Ishikawa (cell line): ENCODE measurements at regions not wholly inside any gene's neighbourhood (a gene's known extent, or its start where the extent isn't known, plus 50 kb on each side); places are given as distances from the start of the nearest gene placed in this dataset.

Experiments used
- CEBPB ChIP-seq: IDR thresholded peaks from 2 replicates; pipeline ENCODE4 v1.6.1; 2012
- EP300 ChIP-seq: IDR thresholded peaks from 2 replicates; pipeline ENCODE4 v1.6.1; 2012; ENCODE audit warnings: borderline replicate concordance
- FOXM1 ChIP-seq: IDR thresholded peaks from 2 replicates; pipeline ENCODE4 v1.6.1; 2012; ENCODE audit warnings: low read depth, borderline replicate concordance
- NFIC ChIP-seq: IDR thresholded peaks from 2 replicates; pipeline ENCODE4 v1.6.1; 2012
- RAD21 ChIP-seq: IDR thresholded peaks from 2 replicates; pipeline ENCODE4 v1.6.1; 2012; ENCODE audit warnings: low read depth
- TAF1 ChIP-seq: IDR thresholded peaks from 2 replicates; pipeline ENCODE4 v1.6.1; 2012; ENCODE audit warnings: low read depth, mild to moderate bottlenecking
- TCF12 ChIP-seq: IDR thresholded peaks from 2 replicates; pipeline ENCODE4 v1.6.1; 2012; ENCODE audit warnings: low read depth
- YY1 ChIP-seq: IDR thresholded peaks from 2 replicates; pipeline ENCODE4 v1.6.1; 2012; ENCODE audit warnings: low read depth
- ZBTB7A ChIP-seq: IDR thresholded peaks from 2 replicates; pipeline ENCODE4 v1.6.1; 2012; ENCODE audit warnings: low read depth
- TF ChIP-seq, protein P1 (sequence below): IDR thresholded peaks from 2 replicates; pipeline ENCODE4 v1.6.1; 2012
- TF ChIP-seq, protein P2 (sequence below): IDR thresholded peaks from 2 replicates; pipeline ENCODE4 v1.6.1; 2012; ENCODE audit warnings: low read depth, mild to moderate bottlenecking
- TF ChIP-seq, protein P3 (sequence below): IDR thresholded peaks from 2 replicates; pipeline ENCODE4 v1.6.1; 2012

DNA sequence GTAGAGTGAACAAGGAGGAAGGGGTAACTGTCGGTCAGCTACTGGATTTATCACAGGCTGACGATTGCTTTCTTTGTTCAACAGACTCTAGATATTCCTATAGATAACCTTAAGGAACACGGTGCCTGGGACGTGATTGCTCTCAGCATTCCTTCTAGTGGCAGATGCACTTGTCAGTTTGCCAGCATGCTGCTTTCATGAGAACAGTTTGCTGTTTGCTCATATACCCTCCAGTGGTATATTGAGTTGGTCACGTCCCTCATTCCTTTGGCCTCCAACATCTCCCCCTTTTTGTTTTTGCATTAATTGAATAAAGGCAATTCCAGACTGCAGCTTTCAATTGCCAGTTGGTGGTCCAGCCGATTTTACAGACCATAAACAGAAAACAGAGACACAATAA is 76.8 kb upstream of the BTN3A2 start:
- TF ChIP-seq EP300 (no peak), YY1 (no peak), FOXM1 (no peak), ZBTB7A (no peak), CEBPB (no peak), TAF1 (no peak), NFIC (no peak), RAD21 (no peak), TCF12 (no peak)
- TF ChIP-seq, protein P1, sequence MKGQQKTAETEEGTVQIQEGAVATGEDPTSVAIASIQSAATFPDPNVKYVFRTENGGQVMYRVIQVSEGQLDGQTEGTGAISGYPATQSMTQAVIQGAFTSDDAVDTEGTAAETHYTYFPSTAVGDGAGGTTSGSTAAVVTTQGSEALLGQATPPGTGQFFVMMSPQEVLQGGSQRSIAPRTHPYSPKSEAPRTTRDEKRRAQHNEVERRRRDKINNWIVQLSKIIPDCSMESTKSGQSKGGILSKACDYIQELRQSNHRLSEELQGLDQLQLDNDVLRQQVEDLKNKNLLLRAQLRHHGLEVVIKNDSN: no peak
- TF ChIP-seq, protein P2, sequence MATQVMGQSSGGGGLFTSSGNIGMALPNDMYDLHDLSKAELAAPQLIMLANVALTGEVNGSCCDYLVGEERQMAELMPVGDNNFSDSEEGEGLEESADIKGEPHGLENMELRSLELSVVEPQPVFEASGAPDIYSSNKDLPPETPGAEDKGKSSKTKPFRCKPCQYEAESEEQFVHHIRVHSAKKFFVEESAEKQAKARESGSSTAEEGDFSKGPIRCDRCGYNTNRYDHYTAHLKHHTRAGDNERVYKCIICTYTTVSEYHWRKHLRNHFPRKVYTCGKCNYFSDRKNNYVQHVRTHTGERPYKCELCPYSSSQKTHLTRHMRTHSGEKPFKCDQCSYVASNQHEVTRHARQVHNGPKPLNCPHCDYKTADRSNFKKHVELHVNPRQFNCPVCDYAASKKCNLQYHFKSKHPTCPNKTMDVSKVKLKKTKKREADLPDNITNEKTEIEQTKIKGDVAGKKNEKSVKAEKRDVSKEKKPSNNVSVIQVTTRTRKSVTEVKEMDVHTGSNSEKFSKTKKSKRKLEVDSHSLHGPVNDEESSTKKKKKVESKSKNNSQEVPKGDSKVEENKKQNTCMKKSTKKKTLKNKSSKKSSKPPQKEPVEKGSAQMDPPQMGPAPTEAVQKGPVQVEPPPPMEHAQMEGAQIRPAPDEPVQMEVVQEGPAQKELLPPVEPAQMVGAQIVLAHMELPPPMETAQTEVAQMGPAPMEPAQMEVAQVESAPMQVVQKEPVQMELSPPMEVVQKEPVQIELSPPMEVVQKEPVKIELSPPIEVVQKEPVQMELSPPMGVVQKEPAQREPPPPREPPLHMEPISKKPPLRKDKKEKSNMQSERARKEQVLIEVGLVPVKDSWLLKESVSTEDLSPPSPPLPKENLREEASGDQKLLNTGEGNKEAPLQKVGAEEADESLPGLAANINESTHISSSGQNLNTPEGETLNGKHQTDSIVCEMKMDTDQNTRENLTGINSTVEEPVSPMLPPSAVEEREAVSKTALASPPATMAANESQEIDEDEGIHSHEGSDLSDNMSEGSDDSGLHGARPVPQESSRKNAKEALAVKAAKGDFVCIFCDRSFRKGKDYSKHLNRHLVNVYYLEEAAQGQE: no peak
- TF ChIP-seq, protein P3, sequence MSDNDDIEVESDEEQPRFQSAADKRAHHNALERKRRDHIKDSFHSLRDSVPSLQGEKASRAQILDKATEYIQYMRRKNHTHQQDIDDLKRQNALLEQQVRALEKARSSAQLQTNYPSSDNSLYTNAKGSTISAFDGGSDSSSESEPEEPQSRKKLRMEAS: no peak
